Trophoblast cell (in vitro differentiated cells and primary cell): ENCODE measurements at regions not wholly inside any gene's neighbourhood (a gene's known extent, or its start where the extent isn't known, plus 50 kb on each side); places are given as distances from the start of the nearest gene placed in this dataset.

ENCODE experiments used
- DNase-seq, 2 donors: peaks; one replicate each; pipeline ENCODE4 v3.0.0-alpha.2; 2016
- H2AFZ ChIP-seq: 2 replicates; pipeline ENCODE4 v1.6.1; 2013; ENCODE audit warnings: low read length, moderate library complexity, mild to moderate bottlenecking; ENCODE audit not compliant: insufficient read depth, poor library complexity
- H2AK5ac ChIP-seq: 2 replicates; pipeline ENCODE4 v1.6.1; 2013; ENCODE audit warnings: mild to moderate bottlenecking, low read length
- H2BK120ac ChIP-seq: 2 replicates; pipeline ENCODE4 v1.6.1; 2013; ENCODE audit warnings: low read length, mild to moderate bottlenecking, moderate library complexity; ENCODE audit not compliant: insufficient read depth, poor library complexity
- H2BK12ac ChIP-seq: 2 replicates; pipeline ENCODE4 v1.6.1; 2013; ENCODE audit warnings: mild to moderate bottlenecking, low read length, moderate library complexity
- H2BK5ac ChIP-seq: 2 replicates; pipeline ENCODE4 v1.6.1; 2013; ENCODE audit warnings: low read length, low read depth, moderate library complexity, mild to moderate bottlenecking; ENCODE audit not compliant: poor library complexity
- H3K14ac ChIP-seq: 2 replicates; pipeline ENCODE4 v1.6.1; 2013; ENCODE audit warnings: mild to moderate bottlenecking, low read length
- H3K18ac ChIP-seq: 2 replicates; pipeline ENCODE4 v1.6.1; 2013; ENCODE audit warnings: mild to moderate bottlenecking, low read length
- H3K23ac ChIP-seq: 2 replicates; pipeline ENCODE4 v1.6.1; 2013; ENCODE audit warnings: low read length
- H3K27ac ChIP-seq: 2 replicates; pipeline ENCODE4 v1.5.1; 2013; ENCODE audit warnings: low read depth, mild to moderate bottlenecking, inconsistent platforms, low read length, moderate library complexity
- H3K27me3 ChIP-seq: 2 replicates; pipeline ENCODE4 v1.6.1; 2013; ENCODE audit warnings: inconsistent platforms, mild to moderate bottlenecking, low read length, moderate library complexity; ENCODE audit not compliant: insufficient read depth
- H3K36me3 ChIP-seq, 2 experiments: 1 replicate in 1 of 2; 2 replicates in 1 of 2; pipeline ENCODE4 v1.6.1; 2013; ENCODE audit warnings: low read length in 2 of 2, mild to moderate bottlenecking in 2 of 2, moderate library complexity in 1 of 2; ENCODE audit not compliant: insufficient read depth in 2 of 2, control insufficient read depth in 1 of 2
- H3K4ac ChIP-seq: 2 replicates; pipeline ENCODE4 v1.6.1; 2013; ENCODE audit warnings: low read depth, mild to moderate bottlenecking, low read length, moderate library complexity
- H3K4me1 ChIP-seq, 2 experiments: 1 replicate in 1 of 2; 2 replicates in 1 of 2; pipeline ENCODE4 v1.6.1; 2013; ENCODE audit warnings: low read length in 2 of 2, mild to moderate bottlenecking in 2 of 2, moderate library complexity in 1 of 2; ENCODE audit not compliant: insufficient read depth in 2 of 2, control insufficient read depth in 1 of 2
- H3K4me2 ChIP-seq: 2 replicates; pipeline ENCODE4 v1.6.1; 2013; ENCODE audit warnings: inconsistent platforms, mild to moderate bottlenecking, low read length, moderate library complexity
- H3K4me3 ChIP-seq: 2 replicates; pipeline ENCODE4 v1.5.1; 2013; ENCODE audit warnings: mild to moderate bottlenecking, low read depth, low read length, inconsistent platforms
- H3K79me1 ChIP-seq: one replicate; pipeline ENCODE4 v1.6.1; 2013; ENCODE audit warnings: low read length
- H3K79me2 ChIP-seq: 2 replicates; pipeline ENCODE4 v1.6.1; 2013; ENCODE audit warnings: low read length, mild to moderate bottlenecking; ENCODE audit not compliant: control insufficient read depth, insufficient read depth, poor library complexity
- H3K9ac ChIP-seq: 2 replicates; pipeline ENCODE4 v1.6.1; 2013; ENCODE audit warnings: mild to moderate bottlenecking, low read length
- H3K9me3 ChIP-seq: 2 replicates; pipeline ENCODE4 v1.6.1; 2013; ENCODE audit warnings: low read depth, mild to moderate bottlenecking, control low read depth, inconsistent platforms, low read length; ENCODE audit not compliant: insufficient read depth
- H4K12ac ChIP-seq: 2 replicates; pipeline ENCODE4 v1.6.1; 2013; ENCODE audit warnings: low read depth, mild to moderate bottlenecking, low read length, moderate library complexity
- H4K8ac ChIP-seq: 2 replicates; pipeline ENCODE4 v1.6.1; 2013; ENCODE audit warnings: low read depth, mild to moderate bottlenecking, low read length, moderate library complexity
- H4K91ac ChIP-seq: one replicate; pipeline ENCODE4 v1.6.1; 2013; ENCODE audit warnings: low read depth, mild to moderate bottlenecking, low read length, moderate library complexity
- WGBS: extraction: QIAGEN DNeasy Blood & Tissue Kit; methylation state at CpG from one replicate; pipeline ENCODE4 v1.1.7; 2013; ENCODE audit warnings: missing lambda C conversion rate; ENCODE audit not compliant: insufficient read length, insufficient coverage; ENCODE audit errors: extremely low coverage; 5-methylcytosine and 5-hydroxymethylcytosine counted together

- H3K36me3 ChIP-seq, result no peaks in the 10 kb centered on the region
- H2BK5ac ChIP-seq, result no peak overlapping the region
- DNase-seq, result no peak
- H3K27ac ChIP-seq, result no peak overlapping the region
- H3K79me1 ChIP-seq, result no peaks in the 10 kb centered on the region
- no peak overlapping the region for H3K18ac ChIP-seq
- no CpG with 5 or more reads among the region's 7 CpGs for WGBS
- H3K9me3 ChIP-seq, result peaks cover 8% of the 10 kb centered on the region
- H4K12ac ChIP-seq, result no peak overlapping the region
- no peaks in the 10 kb centered on the region for H3K79me2 ChIP-seq
- no peak overlapping the region for H2BK120ac ChIP-seq
- H2AK5ac ChIP-seq, result no peak overlapping the region
- no peak overlapping the region for H4K8ac ChIP-seq
- no peak overlapping the region for H4K91ac ChIP-seq
- H3K9ac ChIP-seq, result no peak overlapping the region
- H3K4me3 ChIP-seq, result no peak overlapping the region
- no peaks in the 10 kb centered on the region for H3K27me3 ChIP-seq
- H2BK12ac ChIP-seq, result no peak overlapping the region
- H3K23ac ChIP-seq, result no peak overlapping the region
- no peak overlapping the region for H3K4me2 ChIP-seq
- H2AFZ ChIP-seq, result no peak overlapping the region
- H3K4ac ChIP-seq, result no peak overlapping the region
- no peaks in the 10 kb centered on the region for H3K4me1 ChIP-seq
- H3K14ac ChIP-seq, result no peak overlapping the region
These were observed 323.8 kb downstream of the GLRX3 start for GRCh38 chr10:130459851-130460490.

- Histone ChIP-seq H4K91ac (no peak overlapping the region), H3K9ac (no peak overlapping the region), H2AK5ac (no peak overlapping the region), H3K27me3 (no peaks in the 10 kb centered on the region), H4K12ac (no peak overlapping the region), H3K4me3 (no peak overlapping the region), H3K4me1 (no peaks in the 10 kb centered on the region), H4K8ac (no peak overlapping the region), H3K79me2 (no peaks in the 10 kb centered on the region), H3K79me1 (no peaks in the 10 kb centered on the region), H3K4me2 (no peak overlapping the region), H2BK120ac (no peak overlapping the region), H3K27ac (no peak overlapping the region), H3K4ac (no peak overlapping the region), H3K36me3 (no peaks in the 10 kb centered on the region), H2AFZ (no peak overlapping the region), H3K9me3 (peaks cover 10% of the 10 kb centered on the region), H2BK12ac (no peak overlapping the region), H2BK5ac (no peak overlapping the region), H3K14ac (no peak overlapping the region), H3K18ac (no peak overlapping the region), H3K23ac (no peak overlapping the region)
- no peak for DNase-seq
- no CpG with 5 or more reads among the region's 6 CpGs for WGBS
These were observed 325.4 kb downstream of the GLRX3 start for GRCh38 chr10:130461631-130462030.

DNA sequence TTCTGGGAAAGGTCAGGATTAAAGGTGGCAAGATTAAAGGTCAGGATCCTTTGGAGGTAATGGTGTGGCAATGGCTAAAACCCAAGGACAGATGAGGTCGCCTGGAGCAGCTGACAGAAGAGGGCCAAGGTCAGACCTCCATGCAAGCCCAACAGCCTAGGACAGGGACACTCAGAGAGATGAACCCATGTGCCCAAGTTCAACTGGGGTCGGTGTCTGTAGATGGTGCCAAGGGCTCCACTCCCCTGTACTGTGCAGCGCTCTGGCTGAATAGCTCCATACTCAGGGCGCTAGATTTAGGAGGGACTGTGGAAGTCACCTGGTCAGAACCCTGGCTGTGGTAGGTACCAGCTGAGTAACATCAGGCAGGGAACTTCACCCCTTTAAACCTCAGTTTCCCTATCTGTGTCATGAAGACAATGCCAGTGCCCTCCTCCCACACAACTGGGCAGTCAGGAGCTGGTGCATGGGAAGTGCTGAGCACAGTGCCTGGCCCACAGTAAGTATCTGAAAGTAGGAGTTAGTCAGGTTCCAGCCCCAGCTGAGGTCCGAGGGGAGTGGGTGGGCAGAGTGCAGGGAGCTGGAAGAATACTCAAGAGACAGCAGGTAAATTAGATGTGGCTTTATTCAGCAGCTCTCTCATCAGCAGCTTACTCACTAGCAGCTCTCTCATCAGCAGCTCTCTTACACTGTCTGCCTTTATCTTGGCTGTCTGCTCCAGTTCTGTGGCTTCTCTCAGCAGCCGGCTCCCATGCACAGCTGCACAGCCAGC lies 327.1 kb downstream of the GLRX3 start:
- H3K79me1 ChIP-seq, result no peaks in the 10 kb centered on the region
- H3K27me3 ChIP-seq, result no peaks in the 10 kb centered on the region
- no peak overlapping the region for H3K14ac ChIP-seq
- H3K4ac ChIP-seq, result no peak overlapping the region
- H3K4me1 ChIP-seq, result no peaks in the 10 kb centered on the region
- no peak overlapping the region for H2BK5ac ChIP-seq
- DNase-seq, result no peak
- no peak overlapping the region for H3K18ac ChIP-seq
- no peak overlapping the region for H3K9ac ChIP-seq
- no peak overlapping the region for H3K4me3 ChIP-seq
- H3K4me2 ChIP-seq, result no peak overlapping the region
- no peaks in the 10 kb centered on the region for H3K79me2 ChIP-seq
- peaks cover 10% of the 10 kb centered on the region for H3K9me3 ChIP-seq
- no CpG with 5 or more reads among the region's 6 CpGs for WGBS
- no peak overlapping the region for H2AK5ac ChIP-seq
- no peak overlapping the region for H4K8ac ChIP-seq
- no peak overlapping the region for H2AFZ ChIP-seq
- H3K27ac ChIP-seq, result no peak overlapping the region
- no peaks in the 10 kb centered on the region for H3K36me3 ChIP-seq
- no peak overlapping the region for H4K91ac ChIP-seq
- H3K23ac ChIP-seq, result no peak overlapping the region
- no peak overlapping the region for H2BK120ac ChIP-seq
- H4K12ac ChIP-seq, result no peak overlapping the region
- no peak overlapping the region for H2BK12ac ChIP-seq

DNA sequence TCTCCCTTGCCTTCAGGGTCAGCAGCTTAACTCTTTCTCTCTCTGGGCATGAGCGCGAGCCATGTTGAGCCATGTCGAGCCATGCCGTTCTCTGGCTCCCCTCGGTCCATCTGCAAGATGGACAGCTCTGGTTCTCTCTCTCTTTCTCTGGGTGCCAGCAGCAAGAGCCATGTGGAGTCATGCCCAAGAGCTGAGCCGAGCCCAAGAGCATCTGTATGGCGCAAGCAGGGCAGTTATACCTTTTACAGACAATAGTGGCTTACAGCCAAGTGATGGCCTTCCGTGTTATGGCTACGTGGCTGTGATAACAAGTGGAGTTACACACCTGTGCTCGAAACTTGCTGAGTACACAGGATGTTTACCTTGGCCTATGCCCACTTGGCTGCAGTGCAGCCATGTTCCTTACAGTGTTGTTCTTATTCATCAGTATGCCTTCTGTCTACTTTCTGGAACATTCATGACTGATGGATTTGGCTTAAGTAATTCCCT lies 327.7 kb downstream of the GLRX3 start:
- Histone ChIP-seq H3K14ac (no peak overlapping the region), H3K9ac (no peak overlapping the region), H3K4me2 (no peak overlapping the region), H2AFZ (no peak overlapping the region), H2BK120ac (no peak overlapping the region), H4K12ac (no peak overlapping the region), H2BK5ac (no peak overlapping the region), H2AK5ac (no peak overlapping the region), H3K27ac (no peak overlapping the region), H3K27me3 (no peaks in the 10 kb centered on the region), H3K79me2 (no peaks in the 10 kb centered on the region), H3K23ac (no peak overlapping the region), H4K91ac (no peak overlapping the region), H3K79me1 (no peaks in the 10 kb centered on the region), H2BK12ac (no peak overlapping the region), H3K4me1 (no peaks in the 10 kb centered on the region), H3K36me3 (no peaks in the 10 kb centered on the region), H3K4me3 (no peak overlapping the region), H3K9me3 (peaks cover 9% of the 10 kb centered on the region), H4K8ac (no peak overlapping the region), H3K18ac (no peak overlapping the region), H3K4ac (no peak overlapping the region)
- no peak for DNase-seq
- WGBS, result no CpG with 5 or more reads among the region's 10 CpGs
